ENCODE measurements at regions not wholly inside any gene's neighbourhood (a gene's known extent, or its start where the extent isn't known, plus 50 kb on each side); places are given as distances from the start of the nearest gene placed in this dataset.
"Not testable (repeated sequence)": the region's sequence is repeated elsewhere in the genome, so short reads cannot be mapped to it uniquely, and the experiment has no call there.

GRCh38 chr7:68888971-68889385 is 709.3 kb upstream of the AUTS2 start:
- no peak for DNase-seq (ENCODE audit: low spot score in 2 of 2)
- WGBS: 45% methylated on average over 3 of the region's 3 CpGs

GRCh38 chr7:68892236-68892635 is 706.0 kb upstream of the AUTS2 start:
- H3K27me3 ChIP-seq: no peaks in the 10 kb centered on the region
- no peak overlapping the region for H3K27ac ChIP-seq
- WGBS: 84% methylated on average over 3 of the region's 3 CpGs
- no peaks in the 10 kb centered on the region for H3K4me1 ChIP-seq
- H3K4me3 ChIP-seq: no peak overlapping the region
- no peaks in the 10 kb centered on the region for H3K9me3 ChIP-seq
- H3K36me3 ChIP-seq: no peaks in the 10 kb centered on the region
- TF ChIP-seq EP300 (IDR thresholded peaks at IDR 0.05) (no peak), POLR2AphosphoS5 (IDR thresholded peaks at IDR 0.05) (no peak), CTCF (IDR thresholded peaks at IDR 0.05) (no peak), POLR2A (IDR thresholded peaks at IDR 0.05) (no peak)
- no peak for DNase-seq (ENCODE audit: low spot score in 2 of 2)

More at GRCh38 chr7:68888971-68889385, 709.3 kb upstream of the AUTS2 start:
- Histone ChIP-seq H3K4me3 (no peak overlapping the region), H3K27me3 (no peaks in the 10 kb centered on the region), H3K36me3 (no peaks in the 10 kb centered on the region), H3K4me1 (no peaks in the 10 kb centered on the region), H3K9me3 (no peaks in the 10 kb centered on the region), H3K27ac (no peak overlapping the region)
- no peak for TF ChIP-seq POLR2AphosphoS5 (IDR thresholded peaks at IDR 0.05)
- TF ChIP-seq EP300 (IDR thresholded peaks at IDR 0.05): no peak
- TF ChIP-seq CTCF (IDR thresholded peaks at IDR 0.05): no peak
- no peak for TF ChIP-seq POLR2A (IDR thresholded peaks at IDR 0.05)

GRCh38 chr7:68893411-68893810 is 704.9 kb upstream of the AUTS2 start:
- no peaks in the 10 kb centered on the region for H3K27me3 ChIP-seq
- no peak overlapping the region for H3K27ac ChIP-seq
- H3K4me3 ChIP-seq: no peak overlapping the region
- WGBS: 56% methylated on average over 4 of the region's 4 CpGs
- no peaks in the 10 kb centered on the region for H3K9me3 ChIP-seq
- H3K36me3 ChIP-seq: no peaks in the 10 kb centered on the region
- DNase-seq (ENCODE audit: low spot score in 2 of 2): no peak
- TF ChIP-seq POLR2A (IDR thresholded peaks at IDR 0.05): no peak
- no peak for TF ChIP-seq CTCF (IDR thresholded peaks at IDR 0.05)
- TF ChIP-seq EP300 (IDR thresholded peaks at IDR 0.05): no peak
- no peak for TF ChIP-seq POLR2AphosphoS5 (IDR thresholded peaks at IDR 0.05)
- H3K4me1 ChIP-seq: no peaks in the 10 kb centered on the region

- not testable (repeated sequence) for H3K27ac ChIP-seq; H3K4me1 ChIP-seq; H3K4me3 ChIP-seq; H3K9me3 ChIP-seq; H3K36me3 ChIP-seq; H3K27me3 ChIP-seq; DNase-seq (ENCODE audit: low spot score in 2 of 2)
- 89% methylated on average over 6 of the region's 6 CpGs for WGBS
These were observed 699.1 kb upstream of the AUTS2 start for GRCh38 chr7:68899156-68899555.

GRCh38 chr7:68900096-68900495 is 698.2 kb upstream of the AUTS2 start:
- Histone ChIP-seq H3K27ac (no peak overlapping the region), H3K27me3 (no peaks in the 10 kb centered on the region), H3K4me3 (no peak overlapping the region), H3K9me3 (no peaks in the 10 kb centered on the region), H3K4me1 (no peaks in the 10 kb centered on the region), H3K36me3 (no peaks in the 10 kb centered on the region)
- DNase-seq (ENCODE audit: low spot score in 2 of 2): no peak
- no peak for TF ChIP-seq CTCF (IDR thresholded peaks at IDR 0.05)
- 90% methylated on average over 9 of the region's 9 CpGs for WGBS

GRCh38 chr7:68904630-68905029 is 693.6 kb upstream of the AUTS2 start:
- no peak overlapping the region for H3K27ac ChIP-seq
- no peak for DNase-seq (ENCODE audit: low spot score in 2 of 2)
- H3K4me1 ChIP-seq: no peaks in the 10 kb centered on the region
- H3K36me3 ChIP-seq: no peaks in the 10 kb centered on the region
- no peaks in the 10 kb centered on the region for H3K27me3 ChIP-seq
- H3K4me3 ChIP-seq: no peak overlapping the region
- H3K9me3 ChIP-seq: no peaks in the 10 kb centered on the region
- TF ChIP-seq EP300 (IDR thresholded peaks at IDR 0.05) (no peak), CTCF (IDR thresholded peaks at IDR 0.05) (no peak), POLR2AphosphoS5 (IDR thresholded peaks at IDR 0.05) (no peak), POLR2A (IDR thresholded peaks at IDR 0.05) (no peak)
- 76% methylated on average over 3 of the region's 3 CpGs for WGBS
